Smooth muscle cell (in vitro differentiated cells): ENCODE measurements at regions not wholly inside any gene's neighbourhood (a gene's known extent, or its start where the extent isn't known, plus 50 kb on each side); places are given as distances from the start of the nearest gene placed in this dataset.

Source experiments
- DNase-seq: peaks from one replicate; lab custom pipeline; 2025; ENCODE audit not compliant: unreplicated experiment; lab: John Stamatoyannopoulos, UW
- H2AFZ ChIP-seq: fragments of 200-600 bp; sonication (generic); 2 replicates; pipeline ENCODE4 v1.6.0; 2016; ENCODE audit warnings: antibody characterized with exemption, low read depth, mild to moderate bottlenecking
- H3F3A ChIP-seq: fragments of 200-600 bp; sonication (generic); 2 replicates; pipeline ENCODE4 v1.6.0; 2017; ENCODE audit warnings: antibody characterized with exemption, low read depth
- H3K27ac ChIP-seq: fragments of 200-600 bp; sonication (generic); 2 replicates; pipeline ENCODE4 v1.5.1; 2016; ENCODE audit warnings: low read depth, mild to moderate bottlenecking
- H3K27me3 ChIP-seq: fragments of 200-600 bp; sonication (generic); 2 replicates; pipeline ENCODE4 v1.6.1; 2016; ENCODE audit warnings: low read depth, mild to moderate bottlenecking
- H3K36me3 ChIP-seq: fragments of 200-600 bp; sonication (generic); 2 replicates; pipeline ENCODE4 v1.5.1; 2016; ENCODE audit warnings: low read depth
- H3K4me1 ChIP-seq: fragments of 200-600 bp; sonication (generic); 2 replicates; pipeline ENCODE4 v1.5.1; 2016; ENCODE audit warnings: low read depth
- H3K4me2 ChIP-seq: fragments of 200-600 bp; sonication (generic); 2 replicates; pipeline ENCODE4 v1.6.0; 2016; ENCODE audit warnings: mild to moderate bottlenecking
- H3K4me3 ChIP-seq: fragments of 200-600 bp; sonication (generic); 2 replicates; pipeline ENCODE4 v1.5.1; 2016; ENCODE audit warnings: mild to moderate bottlenecking
- H3K79me2 ChIP-seq: fragments of 200-600 bp; sonication (generic); 2 replicates; pipeline ENCODE4 v1.6.0; 2016; ENCODE audit warnings: low read depth, mild to moderate bottlenecking
- H3K9ac ChIP-seq: fragments of 200-600 bp; sonication (generic); 2 replicates; pipeline ENCODE4 v1.6.0; 2016; ENCODE audit warnings: low read depth
- H3K9me3 ChIP-seq: fragments of 200-600 bp; sonication (generic); replicated peaks from 2 replicates; pipeline ENCODE4 v1.5.1; 2016; ENCODE audit warnings: low read depth
- H4K20me1 ChIP-seq: fragments of 200-600 bp; sonication (generic); 2 replicates; pipeline ENCODE4 v1.6.0; 2016; ENCODE audit warnings: low read depth
- WGBS: methylation state at CpG from one replicate; pipeline ENCODE4 v1.1.7; 2016; ENCODE audit warnings: low lambda C conversion rate; 5-methylcytosine and 5-hydroxymethylcytosine counted together
- TF ChIP-seq, protein P1 (sequence below): fragments of 200-600 bp; sonication (generic); IDR thresholded peaks from 2 replicates; pipeline ENCODE4 v1.5.1; 2017; ENCODE audit warnings: borderline replicate concordance, mild to moderate bottlenecking, antibody characterized with exemption; ENCODE audit not compliant: insufficient read depth, poor library complexity, severe bottlenecking

DNA sequence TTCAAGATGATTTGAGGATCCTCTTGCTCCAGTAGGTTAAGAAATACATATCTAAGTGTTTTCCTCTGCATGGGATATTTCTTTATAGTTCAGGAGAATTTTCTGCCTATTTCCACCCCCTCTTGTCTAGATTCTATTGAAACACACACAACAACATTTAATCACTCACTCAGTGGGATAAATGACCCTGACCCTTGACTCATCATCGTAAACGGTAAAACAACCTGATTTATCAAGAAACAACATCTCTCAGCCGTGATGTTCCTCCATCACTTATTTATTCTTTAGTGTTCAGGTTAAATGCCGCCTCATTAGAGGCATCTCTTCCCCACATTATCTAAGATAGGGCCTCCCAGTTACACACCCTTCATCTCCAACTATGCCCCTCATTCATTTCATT is 208.7 kb upstream of the FMN2 start:
- no peak overlapping the region for H2AFZ ChIP-seq
- 81% methylated on average over 4 of the region's 4 CpGs for WGBS
- no peak for DNase-seq
- TF ChIP-seq, protein P1, sequence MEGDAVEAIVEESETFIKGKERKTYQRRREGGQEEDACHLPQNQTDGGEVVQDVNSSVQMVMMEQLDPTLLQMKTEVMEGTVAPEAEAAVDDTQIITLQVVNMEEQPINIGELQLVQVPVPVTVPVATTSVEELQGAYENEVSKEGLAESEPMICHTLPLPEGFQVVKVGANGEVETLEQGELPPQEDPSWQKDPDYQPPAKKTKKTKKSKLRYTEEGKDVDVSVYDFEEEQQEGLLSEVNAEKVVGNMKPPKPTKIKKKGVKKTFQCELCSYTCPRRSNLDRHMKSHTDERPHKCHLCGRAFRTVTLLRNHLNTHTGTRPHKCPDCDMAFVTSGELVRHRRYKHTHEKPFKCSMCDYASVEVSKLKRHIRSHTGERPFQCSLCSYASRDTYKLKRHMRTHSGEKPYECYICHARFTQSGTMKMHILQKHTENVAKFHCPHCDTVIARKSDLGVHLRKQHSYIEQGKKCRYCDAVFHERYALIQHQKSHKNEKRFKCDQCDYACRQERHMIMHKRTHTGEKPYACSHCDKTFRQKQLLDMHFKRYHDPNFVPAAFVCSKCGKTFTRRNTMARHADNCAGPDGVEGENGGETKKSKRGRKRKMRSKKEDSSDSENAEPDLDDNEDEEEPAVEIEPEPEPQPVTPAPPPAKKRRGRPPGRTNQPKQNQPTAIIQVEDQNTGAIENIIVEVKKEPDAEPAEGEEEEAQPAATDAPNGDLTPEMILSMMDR = no peak
- no peaks in the 10 kb centered on the region for H3K79me2 ChIP-seq
- H3K27ac ChIP-seq = no peak overlapping the region
- no peaks in the 10 kb centered on the region for H3K4me1 ChIP-seq
- H3K9me3 ChIP-seq = no peaks in the 10 kb centered on the region
- no peaks in the 10 kb centered on the region for H3F3A ChIP-seq
- no peaks in the 10 kb centered on the region for H3K27me3 ChIP-seq
- no peaks in the 10 kb centered on the region for H4K20me1 ChIP-seq
- no peak overlapping the region for H3K4me3 ChIP-seq
- H3K36me3 ChIP-seq = no peaks in the 10 kb centered on the region
- no peak overlapping the region for H3K4me2 ChIP-seq
- H3K9ac ChIP-seq = no peak overlapping the region

DNA sequence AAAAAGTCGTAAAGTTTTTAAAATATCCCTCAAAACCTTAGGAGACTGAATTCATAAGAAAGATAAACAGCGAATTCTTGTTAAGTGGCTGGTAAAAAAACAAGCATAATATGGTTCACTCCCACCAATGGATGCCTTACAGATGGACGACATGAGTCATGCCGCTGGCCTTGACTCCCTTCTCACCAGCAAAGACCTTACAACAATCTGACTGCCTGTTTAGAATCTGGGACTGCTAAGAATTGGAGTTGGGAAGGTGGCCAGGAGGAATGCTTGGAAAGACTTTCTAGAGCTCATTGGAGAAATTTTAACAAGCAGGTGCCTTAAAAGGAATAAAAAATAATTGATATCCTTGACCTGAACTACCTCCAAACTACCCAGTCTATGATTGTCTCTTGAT is 206.9 kb upstream of the FMN2 start:
- no peaks in the 10 kb centered on the region for H3K9me3 ChIP-seq
- no peaks in the 10 kb centered on the region for H3K4me1 ChIP-seq
- WGBS = 90% methylated on average over 4 of the region's 4 CpGs
- no peaks in the 10 kb centered on the region for H3K36me3 ChIP-seq
- no peaks in the 10 kb centered on the region for H4K20me1 ChIP-seq
- H3K9ac ChIP-seq = no peak overlapping the region
- TF ChIP-seq, protein P1 = no peak
- no peak for DNase-seq
- no peak overlapping the region for H3K4me3 ChIP-seq
- H3K4me2 ChIP-seq = no peak overlapping the region
- no peaks in the 10 kb centered on the region for H3K27me3 ChIP-seq
- no peaks in the 10 kb centered on the region for H3K79me2 ChIP-seq
- H2AFZ ChIP-seq = no peak overlapping the region
- H3F3A ChIP-seq = no peaks in the 10 kb centered on the region
- H3K27ac ChIP-seq = no peak overlapping the region

DNA sequence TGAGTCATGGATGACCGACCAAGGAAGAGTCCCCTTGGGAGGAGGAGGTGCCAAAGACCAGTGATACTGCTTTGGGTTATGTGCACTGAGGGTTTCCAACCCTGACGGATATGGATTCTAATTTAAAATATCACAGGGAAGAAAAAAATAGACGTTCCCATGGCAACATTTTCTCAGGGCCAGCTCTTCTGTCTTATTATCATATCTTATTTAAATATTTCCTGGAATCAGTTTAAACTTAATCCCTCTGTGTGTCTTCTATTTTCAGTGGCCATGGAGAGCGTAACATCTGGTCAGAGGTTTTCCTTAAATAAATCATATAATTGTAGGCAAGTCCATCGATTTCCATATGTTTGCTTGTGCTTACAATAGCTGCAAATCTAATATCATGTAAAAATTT is 205.4 kb upstream of the FMN2 start:
- DNase-seq = no peak
- Histone ChIP-seq H3K27ac (no peak overlapping the region), H3K4me1 (no peaks in the 10 kb centered on the region), H2AFZ (no peak overlapping the region), H3K9me3 (no peaks in the 10 kb centered on the region), H4K20me1 (no peaks in the 10 kb centered on the region), H3K36me3 (no peaks in the 10 kb centered on the region), H3K27me3 (no peaks in the 10 kb centered on the region), H3K9ac (no peak overlapping the region), H3K4me2 (no peak overlapping the region), H3F3A (no peaks in the 10 kb centered on the region), H3K79me2 (no peaks in the 10 kb centered on the region), H3K4me3 (no peak overlapping the region)
- TF ChIP-seq, protein P1 = no peak
- 97% methylated on average over 5 of the region's 5 CpGs for whole genome bisulfite sequencing

DNA sequence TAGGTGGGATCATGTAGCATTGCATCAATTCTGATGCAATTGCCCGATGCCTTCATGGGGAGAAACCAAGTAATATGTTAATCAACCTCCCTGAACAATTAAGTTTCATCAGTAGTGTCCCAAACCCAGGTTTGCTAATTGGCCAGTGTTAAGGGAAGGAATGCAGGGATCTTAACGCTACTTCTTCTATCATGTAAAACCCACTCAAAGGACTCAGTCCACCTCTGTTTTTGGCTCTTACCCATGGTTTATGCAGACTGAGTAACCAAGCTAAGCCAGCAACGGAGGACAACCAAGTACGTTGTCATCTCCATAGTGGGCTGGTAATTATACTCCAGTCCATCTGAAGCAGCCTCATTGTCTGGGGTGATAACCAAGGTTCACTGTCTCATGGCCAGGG is 203.0 kb upstream of the FMN2 start:
- no peak overlapping the region for H3K9ac ChIP-seq

More for the DNA sequence above, 203.0 kb upstream of the FMN2 start:
- H3K4me1 ChIP-seq = no peaks in the 10 kb centered on the region
- H3K36me3 ChIP-seq = no peaks in the 10 kb centered on the region
- H4K20me1 ChIP-seq = no peaks in the 10 kb centered on the region
- TF ChIP-seq, protein P1 = no peak
- H3K9me3 ChIP-seq = no peaks in the 10 kb centered on the region
- DNase-seq = no peak
- no peaks in the 10 kb centered on the region for H3F3A ChIP-seq
- H3K27ac ChIP-seq = no peak overlapping the region
- H2AFZ ChIP-seq = no peak overlapping the region
- no peaks in the 10 kb centered on the region for H3K27me3 ChIP-seq
- WGBS = 88% methylated on average over 4 of the region's 4 CpGs
- H3K79me2 ChIP-seq = no peaks in the 10 kb centered on the region
- H3K4me3 ChIP-seq = no peak overlapping the region
- H3K4me2 ChIP-seq = no peak overlapping the region
